GM23248 (cell line): ENCODE measurements at regions not wholly inside any gene's neighbourhood (a gene's known extent, or its start where the extent isn't known, plus 50 kb on each side); places are given as distances from the start of the nearest gene placed in this dataset.

ENCODE experiments used
- EZH2 ChIP-seq: fragments of 200-600 bp; sonication (generic); IDR thresholded peaks from 2 replicates; pipeline ENCODE4 v1.6.1; 2018; ENCODE audit warnings: antibody characterized with exemption, mild to moderate bottlenecking; ENCODE audit not compliant: insufficient read depth, poor library complexity, severe bottlenecking
- EZH2phosphoT487 ChIP-seq: fragments of 200-600 bp; sonication (generic); IDR thresholded peaks from 2 replicates; pipeline ENCODE4 v1.6.1; 2018; ENCODE audit warnings: antibody characterized with exemption, moderate library complexity, mild to moderate bottlenecking, low read depth; ENCODE audit not compliant: insufficient read depth

- TF ChIP-seq EZH2phosphoT487 (no peak), EZH2 (no peak)
These were observed 505.6 kb downstream of the HTR7 start for GRCh38 chr10:90352288-90352687.
